ENCODE measurements at regions not wholly inside any gene's neighbourhood (a gene's known extent, or its start where the extent isn't known, plus 50 kb on each side); places are given as distances from the start of the nearest gene placed in this dataset.

GRCh38 chr9:135387976-135388375 lies 91.6 kb upstream of the PPP1R26 start:
- TF ChIP-seq CTCF (IDR thresholded peaks at IDR 0.05) (no peak), EZH2phosphoT487 (IDR thresholded peaks at IDR 0.05) (no peak)
